Left lung (tissue), 4 donors: ENCODE measurements at regions not wholly inside any gene's neighbourhood (a gene's known extent, or its start where the extent isn't known, plus 50 kb on each side); places are given as distances from the start of the nearest gene placed in this dataset.

Experiments
- ATAC-seq: fragments of 200-7000 bp; cut with Tn5 transposase; one replicate; pipeline ENCODE4 v1.9.1; 2020; ENCODE audit warnings: moderate library complexity
- DNase-seq, 4 donors: peaks; one replicate each; pipeline ENCODE4 v3.0.0-alpha.2; 2013 to 2020
- H3K27ac ChIP-seq, 2 donors: fragments of 200-600 bp; sonication (generic) in 1 of 2; one replicate each; pipeline versions ENCODE4 v1.5.0 to v1.8.0; 2020 to 2021
- H3K27me3 ChIP-seq, 2 donors: fragments of 200-600 bp; sonication (generic) in 1 of 2; one replicate each; pipeline versions ENCODE4 v1.5.0 to v1.8.0; 2020 to 2021
- H3K36me3 ChIP-seq, 2 donors: fragments of 200-600 bp; sonication (generic) in 1 of 2; one replicate each; pipeline versions ENCODE4 v1.5.0 to v1.8.0; 2020 to 2021
- H3K4me1 ChIP-seq, 2 donors: fragments of 200-600 bp; one replicate each; pipeline ENCODE4 v1.8.0; 2021
- H3K4me3 ChIP-seq, 2 donors: fragments of 200-600 bp; sonication (generic) in 1 of 2; one replicate each; pipeline versions ENCODE4 v1.5.0 to v1.8.0; 2020 to 2021; ENCODE audit warnings: mild to moderate bottlenecking in 1 of 2
- H3K9me3 ChIP-seq, 2 donors: fragments of 200-600 bp; sonication (generic) in 1 of 2; one replicate each; pipeline versions ENCODE4 v1.5.0 to v1.8.0; 2020 to 2021
- CTCF ChIP-seq, 2 donors: fragments of 200-600 bp; sonication (generic) in 1 of 2; IDR thresholded peaks; one replicate each; pipeline versions ENCODE4 v1.5.0 to v1.8.0; 2021; ENCODE audit warnings: antibody characterized with exemption in 2 of 2
- intact Hi-C, 2 donors: fragments of 100-400 bp; cut with DNase I; formaldehyde crosslinking; loops; one replicate each; pipeline versions ENCODE4 v1.11.2 to v1.14.2; 2022
- donor health status: DM: no; HTN: yes; CAD: no.
- donor health status: DM: no; HTN: no; CAD: no.

GRCh38 chr11:109853156-109853776 lies 239.9 kb upstream of the ZC3H12C start:
- Histone ChIP-seq H3K36me3 (no peaks in the 10 kb centered on the region), H3K9me3 (no peaks in the 10 kb centered on the region), H3K4me1 (no peaks in the 10 kb centered on the region), H3K4me3 (no peak overlapping the region), H3K27ac (no peak overlapping the region), H3K27me3 (no peaks in the 10 kb centered on the region)
- intact Hi-C loops: loop anchor here in 1 of 2 donors (5.0 kb wide), 1 partner anchor 84 kb away; no protein-coding TSS in a partner anchor
- ATAC-seq (peak; percentile 60), DNase-seq (peak in 1 of 4 donors; percentile 41)
- peak; percentile 34 to 44 for TF ChIP-seq CTCF (IDR thresholded peaks at IDR 0.05)

GRCh38 chr11:109854731-109855130 lies 238.5 kb upstream of the ZC3H12C start:
- intact Hi-C loops: loop anchor here in 1 of 2 donors (5.0 kb wide), 1 partner anchor 83 kb away; no protein-coding TSS in a partner anchor
- no peaks in the 10 kb centered on the region for H3K27me3 ChIP-seq
- ATAC-seq: no peak
- no peaks in the 10 kb centered on the region for H3K36me3 ChIP-seq
- H3K27ac ChIP-seq: no peak overlapping the region
- no peak overlapping the region for H3K4me3 ChIP-seq
- no peaks in the 10 kb centered on the region for H3K4me1 ChIP-seq
- TF ChIP-seq CTCF (IDR thresholded peaks at IDR 0.05): no peak
- H3K9me3 ChIP-seq: no peaks in the 10 kb centered on the region
- DNase-seq: no peak

- no peak for ATAC-seq
Observed at GRCh38 chr11:109856928-109857327, 236.3 kb upstream of the ZC3H12C start.

GRCh38 chr11:109857637-109858036 lies 235.6 kb upstream of the ZC3H12C start:
- ATAC-seq (no peak), DNase-seq (no peak)
- Histone ChIP-seq H3K27me3 (no peaks in the 10 kb centered on the region), H3K9me3 (no peaks in the 10 kb centered on the region), H3K4me3 (no peak overlapping the region), H3K36me3 (no peaks in the 10 kb centered on the region), H3K27ac (no peak overlapping the region), H3K4me1 (no peaks in the 10 kb centered on the region)
- TF ChIP-seq CTCF (IDR thresholded peaks at IDR 0.05): no peak
- intact Hi-C loops: no loop called here

More at GRCh38 chr11:109856928-109857327, 236.3 kb upstream of the ZC3H12C start:
- no peaks in the 10 kb centered on the region for H3K9me3 ChIP-seq
- TF ChIP-seq CTCF (IDR thresholded peaks at IDR 0.05): no peak
- intact Hi-C loops: no loop called here
- H3K27me3 ChIP-seq: no peaks in the 10 kb centered on the region
- H3K4me1 ChIP-seq: no peaks in the 10 kb centered on the region
- DNase-seq: no peak
- H3K27ac ChIP-seq: no peak overlapping the region
- H3K36me3 ChIP-seq: no peaks in the 10 kb centered on the region
- no peak overlapping the region for H3K4me3 ChIP-seq

GRCh38 chr11:109858152-109858551 lies 235.0 kb upstream of the ZC3H12C start:
- Histone ChIP-seq H3K27me3 (no peaks in the 10 kb centered on the region), H3K4me1 (no peaks in the 10 kb centered on the region), H3K27ac (no peak overlapping the region), H3K4me3 (no peak overlapping the region), H3K36me3 (no peaks in the 10 kb centered on the region), H3K9me3 (no peaks in the 10 kb centered on the region)
- no peak for TF ChIP-seq CTCF (IDR thresholded peaks at IDR 0.05)
- DNase-seq: no peak
- intact Hi-C loops: no loop called here
- no peak for ATAC-seq
